Astrocyte of the spinal cord (primary cell): ENCODE measurements at regions not wholly inside any gene's neighbourhood (a gene's known extent, or its start where the extent isn't known, plus 50 kb on each side); places are given as distances from the start of the nearest gene placed in this dataset.

Experiments used
- DNase-seq: peaks from one replicate; pipeline ENCODE4 v3.0.0; 2011; ENCODE audit warnings: low read depth, low spot score
- H3K4me3 ChIP-seq: 2 replicates; pipeline ENCODE4 v1.5.1; 2011; ENCODE audit warnings: low read depth, mild to moderate bottlenecking, low read length, moderate library complexity
- in situ Hi-C: cut with HindIII; loops from 2 replicates; pipeline ENCODE4 v1.10.0; 2017; ENCODE audit warnings: low sequenced_read_pairs
- TF ChIP-seq, protein P1 (sequence below): IDR thresholded peaks from 2 replicates; pipeline ENCODE4 v1.5.1; 2012; ENCODE audit warnings: low read depth, mild to moderate bottlenecking, low read length, inconsistent platforms

DNA sequence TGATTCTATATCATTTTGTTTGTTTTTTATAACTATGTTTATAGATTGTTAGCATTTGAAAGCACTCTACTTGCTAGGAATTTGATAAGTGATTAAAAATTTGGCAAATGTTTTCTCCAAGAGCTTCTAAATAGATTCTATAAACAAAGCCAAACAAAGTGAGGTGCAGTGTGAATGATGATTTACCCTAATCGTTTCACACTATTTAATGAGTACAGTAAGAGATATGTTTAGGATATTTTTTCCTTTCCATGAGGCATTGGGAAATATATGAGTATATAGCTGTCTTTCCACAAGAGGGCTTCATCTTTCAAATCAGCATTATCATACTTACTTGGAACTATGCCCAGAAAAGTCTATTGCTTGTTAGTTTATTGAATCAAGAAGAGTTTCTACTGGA is 277.0 kb upstream of the BRINP3 start:
- TF ChIP-seq, protein P1, sequence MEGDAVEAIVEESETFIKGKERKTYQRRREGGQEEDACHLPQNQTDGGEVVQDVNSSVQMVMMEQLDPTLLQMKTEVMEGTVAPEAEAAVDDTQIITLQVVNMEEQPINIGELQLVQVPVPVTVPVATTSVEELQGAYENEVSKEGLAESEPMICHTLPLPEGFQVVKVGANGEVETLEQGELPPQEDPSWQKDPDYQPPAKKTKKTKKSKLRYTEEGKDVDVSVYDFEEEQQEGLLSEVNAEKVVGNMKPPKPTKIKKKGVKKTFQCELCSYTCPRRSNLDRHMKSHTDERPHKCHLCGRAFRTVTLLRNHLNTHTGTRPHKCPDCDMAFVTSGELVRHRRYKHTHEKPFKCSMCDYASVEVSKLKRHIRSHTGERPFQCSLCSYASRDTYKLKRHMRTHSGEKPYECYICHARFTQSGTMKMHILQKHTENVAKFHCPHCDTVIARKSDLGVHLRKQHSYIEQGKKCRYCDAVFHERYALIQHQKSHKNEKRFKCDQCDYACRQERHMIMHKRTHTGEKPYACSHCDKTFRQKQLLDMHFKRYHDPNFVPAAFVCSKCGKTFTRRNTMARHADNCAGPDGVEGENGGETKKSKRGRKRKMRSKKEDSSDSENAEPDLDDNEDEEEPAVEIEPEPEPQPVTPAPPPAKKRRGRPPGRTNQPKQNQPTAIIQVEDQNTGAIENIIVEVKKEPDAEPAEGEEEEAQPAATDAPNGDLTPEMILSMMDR, result no peak
- in situ Hi-C loops, result no loop called here
- peak; percentile 48 for DNase-seq
- no peak overlapping the region for H3K4me3 ChIP-seq

DNA sequence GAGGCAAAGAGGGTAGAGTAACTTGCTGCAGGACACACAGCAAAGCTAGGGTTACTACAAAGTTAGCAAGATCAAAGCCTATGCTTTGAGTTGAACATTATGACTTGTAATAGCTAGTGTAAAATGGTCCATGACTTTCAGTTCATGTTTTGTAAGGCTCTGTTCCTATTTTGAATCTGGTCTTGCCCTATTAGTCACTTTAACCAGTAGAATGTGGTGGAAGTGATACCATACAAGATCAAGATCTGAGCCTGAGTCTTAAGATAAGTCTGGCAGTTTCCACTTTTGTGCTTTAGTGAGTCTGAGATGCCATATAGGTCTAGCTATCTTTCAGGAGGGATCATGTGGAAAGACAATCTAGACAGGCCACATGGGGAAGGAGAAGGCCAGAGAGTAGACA is 282.1 kb upstream of the BRINP3 start:
- in situ Hi-C loops, result no loop called here
- no peak for DNase-seq
- TF ChIP-seq, protein P1, result no peak
- H3K4me3 ChIP-seq, result no peak overlapping the region

DNA sequence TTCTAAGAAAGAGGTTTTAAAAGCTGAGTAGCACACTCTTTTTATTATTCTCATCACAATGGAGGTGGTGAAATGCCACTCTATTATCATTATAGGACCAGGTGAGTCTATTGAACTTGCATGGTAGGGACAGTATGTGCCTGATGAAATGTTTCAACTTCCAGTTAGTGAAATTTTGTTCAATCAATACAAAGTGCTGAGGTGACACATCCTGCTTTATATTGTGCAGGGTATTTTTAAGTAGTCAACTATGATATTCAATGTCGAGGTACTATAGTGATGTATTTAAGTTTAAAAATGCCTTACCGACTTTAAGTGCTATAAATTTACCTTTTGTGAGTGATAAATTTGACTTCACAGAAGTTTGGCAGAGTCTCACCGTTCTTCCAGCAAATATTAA is 284.7 kb upstream of the BRINP3 start:
- H3K4me3 ChIP-seq, result no peak overlapping the region
- no peak for DNase-seq
- TF ChIP-seq, protein P1, result no peak
- in situ Hi-C loops, result no loop called here

DNA sequence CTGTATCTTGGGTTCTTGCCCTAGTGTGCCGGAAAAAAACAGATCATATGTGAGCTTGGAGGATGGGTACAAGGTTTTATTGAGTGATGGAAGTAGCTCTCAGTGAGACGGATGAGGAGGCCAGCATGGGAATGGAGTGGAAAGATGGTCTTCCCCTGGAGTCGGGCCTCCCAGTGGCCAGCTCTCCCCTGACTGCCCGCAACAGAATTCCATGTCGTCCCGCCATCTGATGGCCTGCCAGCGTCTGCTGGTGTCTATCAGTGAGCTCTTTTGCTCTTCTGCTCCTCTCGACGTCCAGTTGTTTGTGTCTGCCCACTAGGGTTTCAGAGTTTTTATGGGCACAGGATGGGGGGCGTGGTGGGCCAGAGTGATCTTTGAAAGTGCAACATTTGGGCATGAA is 315.2 kb upstream of the BRINP3 start:
- in situ Hi-C loops, result no loop called here
- no peak for DNase-seq
- TF ChIP-seq, protein P1, result no peak
- no peak overlapping the region for H3K4me3 ChIP-seq

DNA sequence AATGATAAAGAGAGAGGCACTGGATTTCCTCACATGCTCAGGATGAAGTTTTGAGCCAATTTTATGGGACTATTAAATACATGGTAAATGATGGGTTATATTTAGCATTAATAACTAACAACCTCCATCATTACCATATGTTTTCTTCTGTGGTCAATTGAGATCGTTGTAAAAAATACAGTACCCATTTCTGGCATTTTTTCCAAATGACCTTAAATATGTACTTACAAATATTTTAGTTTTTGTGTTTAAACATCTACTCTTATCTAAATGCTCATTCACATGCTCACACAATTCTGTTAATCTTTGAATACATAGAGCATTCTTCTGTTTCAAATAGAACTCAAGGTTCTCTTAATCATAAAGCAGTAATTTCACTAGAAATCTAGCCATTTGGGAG is 330.0 kb upstream of the BRINP3 start:
- TF ChIP-seq, protein P1, result no peak
- no peak for DNase-seq
- in situ Hi-C loops, result no loop called here
- no peak overlapping the region for H3K4me3 ChIP-seq

DNA sequence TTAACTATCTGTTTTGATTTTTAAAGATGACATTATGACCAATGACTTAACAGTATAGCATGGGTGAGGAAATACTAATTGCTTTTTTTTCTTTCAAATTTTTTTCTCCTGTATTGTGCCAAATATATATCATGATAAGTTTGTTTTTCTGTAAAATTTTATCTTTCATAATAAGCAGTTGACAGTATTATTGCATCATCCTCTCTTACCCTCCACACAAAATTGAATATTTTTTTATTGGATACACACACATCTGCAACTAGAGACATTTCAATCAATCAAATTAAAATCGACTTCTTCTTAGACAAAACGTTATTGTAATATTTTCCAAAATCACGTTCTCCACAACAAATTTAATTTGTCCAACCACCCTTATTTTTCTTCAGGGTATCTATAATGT is 330.4 kb upstream of the BRINP3 start:
- in situ Hi-C loops, result no loop called here
- DNase-seq, result no peak
- H3K4me3 ChIP-seq, result no peak overlapping the region
- TF ChIP-seq, protein P1, result no peak

DNA sequence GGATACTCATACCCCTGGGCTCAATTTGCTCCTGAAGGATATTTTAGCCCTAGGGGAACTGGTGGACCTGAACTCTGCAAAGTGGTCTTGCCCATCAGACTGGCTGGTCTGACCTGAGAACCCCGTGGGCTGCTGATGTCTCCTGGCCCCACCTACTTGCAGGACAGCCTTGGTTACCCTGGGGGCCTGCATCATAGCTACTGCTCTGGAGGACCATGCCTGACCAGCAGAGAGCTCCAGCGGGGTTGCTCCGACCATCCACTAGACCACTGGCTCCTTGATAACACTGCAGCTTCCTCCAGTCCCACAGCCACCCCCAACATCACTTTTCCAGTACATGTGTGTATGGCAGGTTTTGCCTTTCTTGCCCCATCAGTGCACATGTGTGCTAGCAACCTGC is 331.6 kb upstream of the BRINP3 start:
- DNase-seq, result no peak
- in situ Hi-C loops, result no loop called here
- TF ChIP-seq, protein P1, result no peak
- H3K4me3 ChIP-seq, result no peak overlapping the region
